ENCODE measurements at regions not wholly inside any gene's neighbourhood (a gene's known extent, or its start where the extent isn't known, plus 50 kb on each side); places are given as distances from the start of the nearest gene placed in this dataset.

GRCh38 chr4:147109800-147110199 is 164.1 kb upstream of the TTC29 start:
- TF ChIP-seq CTCF (conservative IDR thresholded peaks at IDR 0.05) = no peak
- peaks cover 4 to 5% (median 4%) of the 10 kb centered on the region in 3 experiments; a peak in 5 of 7 replicates for H3K36me3 Mint-ChIP-seq (ENCODE audit: insufficient read depth in 1 of 3, low read depth in 3 of 3)
- no peaks in the 10 kb centered on the region for H3K4me1 ChIP-seq (ENCODE audit: insufficient read depth, low read length)
- no peak overlapping the region for H3K4me2 ChIP-seq (ENCODE audit: insufficient read depth, insufficient read length, low read length)
- H3K4me1 Mint-ChIP-seq = no peaks in the 10 kb centered on the region
- no peak overlapping the region for H3K27ac Mint-ChIP-seq
- H3K27ac ChIP-seq (ENCODE audit: insufficient read length, low read depth, low read length) = no peak overlapping the region
- no peak overlapping the region for H3K14ac ChIP-seq (ENCODE audit: insufficient read depth, low read length)
- H3K9me3 ChIP-seq (ENCODE audit: control insufficient read depth, low read depth, low read length) = no peaks in the 10 kb centered on the region
- no peak overlapping the region for H4K8ac ChIP-seq (replicated peaks; ENCODE audit: insufficient read length, low read depth, low read length)
- H3K23ac ChIP-seq (ENCODE audit: insufficient read length, low read depth, low read length) = no peak overlapping the region
- H3K9ac ChIP-seq (ENCODE audit: extremely low read depth, insufficient read length, low read length) = no peak overlapping the region
- no peak overlapping the region for H2BK12ac ChIP-seq (ENCODE audit: insufficient read length, low read depth, low read length)
- no peaks in the 10 kb centered on the region for H3K27me3 ChIP-seq (ENCODE audit: insufficient read depth, low read length)
- peaks cover 9 to 10% of the 10 kb centered on the region in 2 experiments for H3K9me3 Mint-ChIP-seq
- H3K79me2 ChIP-seq (ENCODE audit: insufficient read depth, low read length) = no peaks in the 10 kb centered on the region
- H3K4me3 Mint-ChIP-seq = no peak overlapping the region
- no peaks in the 10 kb centered on the region for H3K79me1 ChIP-seq (ENCODE audit: insufficient read depth, low read depth, low read length, poor library complexity, severe bottlenecking)
- no peak overlapping the region for H2AFZ ChIP-seq (ENCODE audit: low read length)
- no peak overlapping the region for H4K91ac ChIP-seq (ENCODE audit: insufficient read length, low read depth, low read length)
- no peak overlapping the region for H2AK5ac ChIP-seq (ENCODE audit: insufficient read length, low read length)
- H3K56ac ChIP-seq (ENCODE audit: insufficient read length, low read depth, low read length) = no peak overlapping the region
- H2BK120ac ChIP-seq (ENCODE audit: low read depth, low read length, poor library complexity, severe bottlenecking) = no peak overlapping the region
- no peak overlapping the region for H3K4ac ChIP-seq (ENCODE audit: low read depth, low read length)
- no peak for DNase-seq
- no peak overlapping the region for H2BK20ac ChIP-seq (ENCODE audit: low read depth, low read length, poor library complexity, severe bottlenecking)
- no CpG with 5 or more reads among the region's 1 CpG for WGBS (ENCODE audit: extremely low coverage, insufficient read length, low lambda C conversion rate)
- H4K20me1 ChIP-seq (ENCODE audit: control insufficient read depth, insufficient read depth, insufficient read length) = no peaks in the 10 kb centered on the region
- H3K23me2 ChIP-seq (ENCODE audit: insufficient read length, low read depth, low read length, poor library complexity, severe bottlenecking) = no peaks in the 10 kb centered on the region
- H3K18ac ChIP-seq (ENCODE audit: insufficient read length, low read depth, low read length) = no peak overlapping the region
- no peak overlapping the region for H3T11ph ChIP-seq (ENCODE audit: low read length)
- H3K27me3 Mint-ChIP-seq (ENCODE audit: low read depth) = no peaks in the 10 kb centered on the region
- no peak overlapping the region for H4K5ac ChIP-seq (ENCODE audit: insufficient read length, low read depth, low read length)
- H2BK15ac ChIP-seq (ENCODE audit: low read depth, low read length) = no peak overlapping the region
- H2BK5ac ChIP-seq (ENCODE audit: insufficient read length, low read length) = no peak overlapping the region

Measured in H9 (cell line).